Calu3 (cell line): ENCODE measurements at regions not wholly inside any gene's neighbourhood (a gene's known extent, or its start where the extent isn't known, plus 50 kb on each side); places are given as distances from the start of the nearest gene placed in this dataset.

ENCODE experiments used
- BruUV-seq: library from RNA; stranded (reverse); fragments of 400-500 nt; replicated peaks from 2 replicates; lab custom pipeline; 2021; lab: Mats Ljungman, UMichigan
- CTCF ChIA-PET: fragments of 300-600 bp; sonication (Branson Sonifier 250); formaldehyde crosslinking; loops from one replicate; lab custom pipeline; 2022; ENCODE audit warnings: antibody characterized with exemption; lab: Charles Lee
- DNase-seq: peaks from one replicate; pipeline ENCODE4 v3.0.0; 2022
- H3K27ac Mint-ChIP-seq: one replicate; pipeline ENCODE4 v1.8.0; 2022; ENCODE audit warnings: mixed read lengths; ENCODE audit not compliant: unreplicated experiment
- H3K27me3 Mint-ChIP-seq: one replicate; pipeline ENCODE4 v1.8.0; 2022; ENCODE audit warnings: mixed read lengths; ENCODE audit not compliant: unreplicated experiment
- H3K36me3 Mint-ChIP-seq: one replicate; pipeline ENCODE4 v1.8.0; 2022; ENCODE audit warnings: mild to moderate bottlenecking, moderate library complexity, mixed read lengths; ENCODE audit not compliant: insufficient read depth, unreplicated experiment
- H3K4me1 Mint-ChIP-seq: one replicate; pipeline ENCODE4 v1.8.0; 2022; ENCODE audit warnings: mild to moderate bottlenecking, low read depth, mixed read lengths; ENCODE audit not compliant: unreplicated experiment
- H3K4me3 Mint-ChIP-seq: one replicate; pipeline ENCODE4 v1.8.0; 2022; ENCODE audit warnings: mild to moderate bottlenecking, low read depth, moderate library complexity, mixed read lengths; ENCODE audit not compliant: unreplicated experiment
- H3K9me3 Mint-ChIP-seq: one replicate; pipeline ENCODE4 v1.8.0; 2022; ENCODE audit warnings: low read depth, mixed read lengths; ENCODE audit not compliant: unreplicated experiment
- intact Hi-C: fragments of 100-400 bp; cut with micrococcal nuclease; formaldehyde crosslinking; loops from one replicate; pipeline ENCODE4 v1.10.0; 2022; ENCODE audit not compliant: unreplicated experiment
- TF ChIP-seq, protein P1 (sequence below): fragments of 200-600 bp; IDR thresholded peaks from one replicate; pipeline ENCODE4 v1.8.0; 2022; ENCODE audit warnings: antibody characterized with exemption; ENCODE audit not compliant: unreplicated experiment

DNA sequence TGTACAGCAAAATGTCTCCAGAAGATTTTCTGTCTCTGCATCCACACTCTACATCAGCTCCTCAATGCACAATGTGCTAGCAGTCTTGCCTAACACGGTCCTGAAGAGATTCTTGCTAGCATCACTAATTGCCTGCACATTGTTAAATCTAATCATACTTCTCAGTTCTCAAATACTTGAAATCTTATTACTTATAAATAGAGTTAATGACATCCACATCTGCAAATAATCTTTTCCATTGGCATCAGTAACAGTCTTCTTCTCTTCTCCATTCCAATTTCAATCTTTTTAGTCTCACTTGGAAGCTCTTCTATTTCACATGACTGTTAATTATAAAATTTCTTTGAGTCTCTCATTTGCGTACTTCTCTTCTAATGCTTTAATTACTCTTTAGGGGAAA is 630.5 kb upstream of the SLITRK6 start:
- intact Hi-C loops, result no loop called here
- no TSS peak for BruUV-seq
- no peaks in the 10 kb centered on the region for H3K27me3 Mint-ChIP-seq
- TF ChIP-seq, protein P1, sequence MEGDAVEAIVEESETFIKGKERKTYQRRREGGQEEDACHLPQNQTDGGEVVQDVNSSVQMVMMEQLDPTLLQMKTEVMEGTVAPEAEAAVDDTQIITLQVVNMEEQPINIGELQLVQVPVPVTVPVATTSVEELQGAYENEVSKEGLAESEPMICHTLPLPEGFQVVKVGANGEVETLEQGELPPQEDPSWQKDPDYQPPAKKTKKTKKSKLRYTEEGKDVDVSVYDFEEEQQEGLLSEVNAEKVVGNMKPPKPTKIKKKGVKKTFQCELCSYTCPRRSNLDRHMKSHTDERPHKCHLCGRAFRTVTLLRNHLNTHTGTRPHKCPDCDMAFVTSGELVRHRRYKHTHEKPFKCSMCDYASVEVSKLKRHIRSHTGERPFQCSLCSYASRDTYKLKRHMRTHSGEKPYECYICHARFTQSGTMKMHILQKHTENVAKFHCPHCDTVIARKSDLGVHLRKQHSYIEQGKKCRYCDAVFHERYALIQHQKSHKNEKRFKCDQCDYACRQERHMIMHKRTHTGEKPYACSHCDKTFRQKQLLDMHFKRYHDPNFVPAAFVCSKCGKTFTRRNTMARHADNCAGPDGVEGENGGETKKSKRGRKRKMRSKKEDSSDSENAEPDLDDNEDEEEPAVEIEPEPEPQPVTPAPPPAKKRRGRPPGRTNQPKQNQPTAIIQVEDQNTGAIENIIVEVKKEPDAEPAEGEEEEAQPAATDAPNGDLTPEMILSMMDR, result no peak
- no peaks in the 10 kb centered on the region for H3K4me1 Mint-ChIP-seq
- no peaks in the 10 kb centered on the region for H3K36me3 Mint-ChIP-seq
- CTCF ChIA-PET, result no interaction called here
- H3K27ac Mint-ChIP-seq, result no peak overlapping the region
- no peaks in the 10 kb centered on the region for H3K9me3 Mint-ChIP-seq
- no peak overlapping the region for H3K4me3 Mint-ChIP-seq
- no peak for DNase-seq

DNA sequence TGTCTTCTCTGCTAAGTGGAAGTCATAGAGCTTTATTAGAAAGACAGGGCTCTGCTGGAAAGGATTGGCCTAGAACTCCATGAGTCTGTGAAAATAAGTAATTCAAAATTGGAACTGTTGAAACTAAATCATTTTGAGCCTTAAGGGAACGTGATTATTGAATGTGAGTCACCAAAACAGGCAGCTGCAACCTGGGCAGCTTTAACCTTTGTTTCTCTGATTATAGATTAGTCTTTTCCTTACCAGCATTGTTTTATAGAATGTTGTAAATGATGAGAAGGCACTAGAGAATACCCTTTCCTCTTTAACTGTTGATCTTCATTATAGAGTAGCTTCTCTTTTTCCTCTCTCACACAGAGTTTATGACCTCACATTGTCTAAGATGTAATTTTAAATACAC is 638.8 kb upstream of the SLITRK6 start:
- no peaks in the 10 kb centered on the region for H3K27me3 Mint-ChIP-seq
- no peak for DNase-seq
- intact Hi-C loops, result no loop called here
- no peaks in the 10 kb centered on the region for H3K36me3 Mint-ChIP-seq
- no peaks in the 10 kb centered on the region for H3K9me3 Mint-ChIP-seq
- TF ChIP-seq, protein P1, result no peak
- no TSS peak for BruUV-seq
- H3K4me1 Mint-ChIP-seq, result no peaks in the 10 kb centered on the region
- H3K27ac Mint-ChIP-seq, result no peak overlapping the region
- no peak overlapping the region for H3K4me3 Mint-ChIP-seq
- CTCF ChIA-PET, result no interaction called here

DNA sequence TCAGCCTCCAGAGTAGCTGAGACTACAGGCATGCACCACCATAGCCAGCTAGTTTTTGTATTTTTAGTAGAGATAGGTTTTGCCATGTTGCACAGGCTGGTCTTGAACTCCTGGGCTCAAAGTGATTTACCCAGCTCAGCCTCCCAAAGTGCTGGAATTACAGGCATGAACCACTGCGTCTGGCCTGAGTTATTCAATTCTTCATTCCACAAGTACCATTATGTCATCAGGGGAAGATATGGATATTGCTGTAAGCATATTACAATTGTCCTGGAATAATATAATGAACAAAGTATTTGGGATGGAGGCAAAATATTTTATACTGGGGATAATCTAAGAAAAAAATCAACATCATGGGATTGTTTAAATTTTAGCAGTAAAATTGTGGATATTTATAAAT is 646.0 kb upstream of the SLITRK6 start:
- H3K36me3 Mint-ChIP-seq, result no peaks in the 10 kb centered on the region
- no peaks in the 10 kb centered on the region for H3K4me1 Mint-ChIP-seq
- TF ChIP-seq, protein P1, result no peak
- no peaks in the 10 kb centered on the region for H3K27me3 Mint-ChIP-seq
- BruUV-seq, result no TSS peak
- H3K4me3 Mint-ChIP-seq, result no peak overlapping the region
- intact Hi-C loops, result no loop called here
- H3K9me3 Mint-ChIP-seq, result peaks cover 2% of the 10 kb centered on the region
- DNase-seq, result no peak
- CTCF ChIA-PET, result no interaction called here
- no peak overlapping the region for H3K27ac Mint-ChIP-seq

DNA sequence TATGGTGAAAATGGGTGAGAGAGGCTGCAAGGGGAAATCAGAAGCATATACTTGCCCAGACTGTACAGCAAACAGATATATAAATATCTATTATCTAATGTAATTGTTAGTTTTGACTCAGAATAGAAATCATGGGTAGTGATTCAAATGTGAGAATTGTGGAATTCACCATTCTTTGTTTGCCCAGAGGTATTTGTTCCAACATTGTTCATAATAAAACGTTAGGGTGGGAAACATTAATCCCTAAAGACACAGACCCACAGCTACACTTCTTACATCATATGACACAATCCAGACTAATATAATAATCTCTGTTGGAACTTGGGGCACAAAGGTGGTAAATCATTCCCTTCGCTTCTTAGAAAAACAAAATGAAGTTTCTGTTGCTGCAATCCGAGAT is 646.5 kb upstream of the SLITRK6 start:
- TF ChIP-seq, protein P1, result no peak
- no peak for DNase-seq
- Mint-ChIP-seq H3K27me3 (no peaks in the 10 kb centered on the region), H3K36me3 (no peaks in the 10 kb centered on the region), H3K27ac (no peak overlapping the region), H3K9me3 (peaks cover 2% of the 10 kb centered on the region), H3K4me3 (no peak overlapping the region), H3K4me1 (no peaks in the 10 kb centered on the region)
- intact Hi-C loops, result no loop called here
- CTCF ChIA-PET, result no interaction called here
- BruUV-seq, result no TSS peak

DNA sequence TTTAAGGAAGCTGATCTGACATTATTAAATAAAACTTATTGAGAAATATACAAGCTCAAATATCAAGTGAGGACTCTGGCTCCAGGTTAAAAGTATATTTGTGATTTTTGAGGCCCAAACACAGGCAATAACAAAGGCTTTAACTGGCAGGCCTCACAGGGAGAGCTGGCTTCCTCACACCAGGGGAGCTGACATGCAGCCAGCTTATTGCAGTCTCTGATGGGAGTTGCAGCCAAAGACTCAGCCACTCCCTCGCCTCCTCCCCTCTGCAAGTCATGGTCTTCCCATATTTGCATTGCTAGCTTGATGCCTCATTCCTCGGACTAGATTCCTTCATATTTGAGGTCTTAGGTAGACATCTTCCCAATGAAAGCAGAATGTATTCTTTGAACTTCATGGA is 647.1 kb upstream of the SLITRK6 start:
- TF ChIP-seq, protein P1, result no peak
- intact Hi-C loops, result no loop called here
- DNase-seq, result no peak

More for the DNA sequence above, 647.1 kb upstream of the SLITRK6 start:
- Mint-ChIP-seq H3K36me3 (no peaks in the 10 kb centered on the region), H3K27me3 (no peaks in the 10 kb centered on the region), H3K4me1 (no peaks in the 10 kb centered on the region), H3K4me3 (no peak overlapping the region), H3K9me3 (peaks cover 2% of the 10 kb centered on the region), H3K27ac (no peak overlapping the region)
- no TSS peak for BruUV-seq
- CTCF ChIA-PET, result no interaction called here
